ENCODE measurements at regions not wholly inside any gene's neighbourhood (a gene's known extent, or its start where the extent isn't known, plus 50 kb on each side); places are given as distances from the start of the nearest gene placed in this dataset.

DNA sequence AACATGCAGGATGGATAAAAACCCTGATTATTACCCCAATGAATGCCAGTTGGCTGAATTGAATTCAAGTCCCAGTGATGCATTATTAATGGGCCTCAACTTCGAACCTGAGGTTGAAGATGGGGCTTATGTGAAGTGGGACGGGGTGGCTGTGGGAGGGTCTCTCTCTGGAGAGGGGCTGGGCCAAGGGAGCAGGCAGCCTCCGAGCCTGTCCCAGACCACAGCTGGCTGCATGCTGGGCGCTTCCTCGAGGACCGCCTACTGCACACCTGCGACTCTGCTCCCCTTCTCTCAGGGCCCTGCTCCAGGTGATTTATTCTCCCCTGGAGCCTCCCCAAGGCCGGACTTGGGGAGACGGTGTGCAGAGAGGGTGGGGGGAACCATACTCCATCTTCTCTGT lies 568.3 kb downstream of the CCDC171 start:
- TF ChIP-seq, protein P1, sequence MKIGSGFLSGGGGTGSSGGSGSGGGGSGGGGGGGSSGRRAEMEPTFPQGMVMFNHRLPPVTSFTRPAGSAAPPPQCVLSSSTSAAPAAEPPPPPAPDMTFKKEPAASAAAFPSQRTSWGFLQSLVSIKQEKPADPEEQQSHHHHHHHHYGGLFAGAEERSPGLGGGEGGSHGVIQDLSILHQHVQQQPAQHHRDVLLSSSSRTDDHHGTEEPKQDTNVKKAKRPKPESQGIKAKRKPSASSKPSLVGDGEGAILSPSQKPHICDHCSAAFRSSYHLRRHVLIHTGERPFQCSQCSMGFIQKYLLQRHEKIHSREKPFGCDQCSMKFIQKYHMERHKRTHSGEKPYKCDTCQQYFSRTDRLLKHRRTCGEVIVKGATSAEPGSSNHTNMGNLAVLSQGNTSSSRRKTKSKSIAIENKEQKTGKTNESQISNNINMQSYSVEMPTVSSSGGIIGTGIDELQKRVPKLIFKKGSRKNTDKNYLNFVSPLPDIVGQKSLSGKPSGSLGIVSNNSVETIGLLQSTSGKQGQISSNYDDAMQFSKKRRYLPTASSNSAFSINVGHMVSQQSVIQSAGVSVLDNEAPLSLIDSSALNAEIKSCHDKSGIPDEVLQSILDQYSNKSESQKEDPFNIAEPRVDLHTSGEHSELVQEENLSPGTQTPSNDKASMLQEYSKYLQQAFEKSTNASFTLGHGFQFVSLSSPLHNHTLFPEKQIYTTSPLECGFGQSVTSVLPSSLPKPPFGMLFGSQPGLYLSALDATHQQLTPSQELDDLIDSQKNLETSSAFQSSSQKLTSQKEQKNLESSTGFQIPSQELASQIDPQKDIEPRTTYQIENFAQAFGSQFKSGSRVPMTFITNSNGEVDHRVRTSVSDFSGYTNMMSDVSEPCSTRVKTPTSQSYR (CRISPR knock-in tag; IDR thresholded peaks at IDR 0.05) = no peak
- TF ChIP-seq CTCF (IDR thresholded peaks at IDR 0.05) (no peak), NR2C2 (CRISPR knock-in tag; IDR thresholded peaks at IDR 0.05) (no peak), SP1 (CRISPR knock-in tag; conservative IDR thresholded peaks at IDR 0.05) (no peak), NFATC4 (CRISPR knock-in tag; IDR thresholded peaks at IDR 0.05) (no peak), TCF7 (CRISPR knock-in tag; IDR thresholded peaks at IDR 0.05; ENCODE audit: low read depth) (no peak), USF1 (CRISPR knock-in tag; IDR thresholded peaks at IDR 0.05) (no peak), FOXJ3 (CRISPR knock-in tag; IDR thresholded peaks at IDR 0.05; ENCODE audit: borderline replicate concordance) (no peak), JUN (CRISPR knock-in tag; IDR thresholded peaks at IDR 0.05) (no peak), E2F5 (CRISPR knock-in tag; IDR thresholded peaks at IDR 0.05) (no peak), E2F1 (CRISPR knock-in tag; IDR thresholded peaks at IDR 0.05) (no peak), NR1H2 (CRISPR knock-in tag; IDR thresholded peaks at IDR 0.05) (no peak)
- TF ChIP-seq, protein P2, sequence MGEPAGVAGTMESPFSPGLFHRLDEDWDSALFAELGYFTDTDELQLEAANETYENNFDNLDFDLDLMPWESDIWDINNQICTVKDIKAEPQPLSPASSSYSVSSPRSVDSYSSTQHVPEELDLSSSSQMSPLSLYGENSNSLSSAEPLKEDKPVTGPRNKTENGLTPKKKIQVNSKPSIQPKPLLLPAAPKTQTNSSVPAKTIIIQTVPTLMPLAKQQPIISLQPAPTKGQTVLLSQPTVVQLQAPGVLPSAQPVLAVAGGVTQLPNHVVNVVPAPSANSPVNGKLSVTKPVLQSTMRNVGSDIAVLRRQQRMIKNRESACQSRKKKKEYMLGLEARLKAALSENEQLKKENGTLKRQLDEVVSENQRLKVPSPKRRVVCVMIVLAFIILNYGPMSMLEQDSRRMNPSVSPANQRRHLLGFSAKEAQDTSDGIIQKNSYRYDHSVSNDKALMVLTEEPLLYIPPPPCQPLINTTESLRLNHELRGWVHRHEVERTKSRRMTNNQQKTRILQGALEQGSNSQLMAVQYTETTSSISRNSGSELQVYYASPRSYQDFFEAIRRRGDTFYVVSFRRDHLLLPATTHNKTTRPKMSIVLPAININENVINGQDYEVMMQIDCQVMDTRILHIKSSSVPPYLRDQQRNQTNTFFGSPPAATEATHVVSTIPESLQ (CRISPR knock-in tag; IDR thresholded peaks at IDR 0.05) = no peak
